Lower leg skin (tissue), 3 donors: ENCODE measurements at regions not wholly inside any gene's neighbourhood (a gene's known extent, or its start where the extent isn't known, plus 50 kb on each side); places are given as distances from the start of the nearest gene placed in this dataset.

Experiments used
- POLR2A ChIP-seq, 2 donors: fragments of 450-650 bp; IDR thresholded peaks; one replicate each; pipeline ENCODE4 v1.6.1; 2016 to 2017; ENCODE audit warnings: antibody characterized with exemption in 2 of 2, mild to moderate bottlenecking in 1 of 2, moderate library complexity in 1 of 2
- TF ChIP-seq, protein P1 (sequence below), 3 donors: fragments of 450-650 bp; IDR thresholded peaks; one replicate each; pipeline ENCODE4 v1.5.1; 2016; ENCODE audit warnings: antibody characterized with exemption in 3 of 3, mild to moderate bottlenecking in 3 of 3, moderate library complexity in 2 of 3

- TF ChIP-seq, protein P1, sequence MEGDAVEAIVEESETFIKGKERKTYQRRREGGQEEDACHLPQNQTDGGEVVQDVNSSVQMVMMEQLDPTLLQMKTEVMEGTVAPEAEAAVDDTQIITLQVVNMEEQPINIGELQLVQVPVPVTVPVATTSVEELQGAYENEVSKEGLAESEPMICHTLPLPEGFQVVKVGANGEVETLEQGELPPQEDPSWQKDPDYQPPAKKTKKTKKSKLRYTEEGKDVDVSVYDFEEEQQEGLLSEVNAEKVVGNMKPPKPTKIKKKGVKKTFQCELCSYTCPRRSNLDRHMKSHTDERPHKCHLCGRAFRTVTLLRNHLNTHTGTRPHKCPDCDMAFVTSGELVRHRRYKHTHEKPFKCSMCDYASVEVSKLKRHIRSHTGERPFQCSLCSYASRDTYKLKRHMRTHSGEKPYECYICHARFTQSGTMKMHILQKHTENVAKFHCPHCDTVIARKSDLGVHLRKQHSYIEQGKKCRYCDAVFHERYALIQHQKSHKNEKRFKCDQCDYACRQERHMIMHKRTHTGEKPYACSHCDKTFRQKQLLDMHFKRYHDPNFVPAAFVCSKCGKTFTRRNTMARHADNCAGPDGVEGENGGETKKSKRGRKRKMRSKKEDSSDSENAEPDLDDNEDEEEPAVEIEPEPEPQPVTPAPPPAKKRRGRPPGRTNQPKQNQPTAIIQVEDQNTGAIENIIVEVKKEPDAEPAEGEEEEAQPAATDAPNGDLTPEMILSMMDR (IDR thresholded peaks at IDR 0.05), result no peak
- no peak for TF ChIP-seq POLR2A (IDR thresholded peaks at IDR 0.05)
These were observed 715.5 kb upstream of the LRRTM4 start for GRCh38 chr2:78237704-78238103.
